Esophagus muscularis mucosa (tissue), 4 donors: ENCODE measurements at regions not wholly inside any gene's neighbourhood (a gene's known extent, or its start where the extent isn't known, plus 50 kb on each side); places are given as distances from the start of the nearest gene placed in this dataset.

Experiments
- DNase-seq: peaks from one replicate; pipeline ENCODE4 v3.0.0-alpha.2; 2017; ENCODE audit errors: extremely low spot score
- H3K27ac ChIP-seq, 4 donors: fragments of 200-600 bp; sonication (generic); replicated peaks in 1 of 4; 1 replicate in 3 of 4; 2 replicates in 1 of 4; pipeline ENCODE4 v1.5.1; 2016 to 2019; ENCODE audit warnings: mild to moderate bottlenecking in 1 of 4
- H3K27me3 ChIP-seq, 4 donors: fragments of 200-600 bp; sonication (generic); one replicate each; pipeline versions ENCODE4 v1.5.1 to v1.6.0; 2016 to 2019
- H3K36me3 ChIP-seq, 4 donors: fragments of 200-600 bp; sonication (generic); one replicate each; pipeline ENCODE4 v1.5.1; 2016 to 2019
- H3K4me1 ChIP-seq, 4 donors: fragments of 200-600 bp; sonication (generic); one replicate each; pipeline ENCODE4 v1.5.1; 2016 to 2019
- H3K4me3 ChIP-seq, 4 donors: fragments of 200-600 bp; sonication (generic); 1 replicate in 2 of 4; 2 replicates in 2 of 4; pipeline ENCODE4 v1.5.1; 2016 to 2019; ENCODE audit warnings: mild to moderate bottlenecking in 4 of 4, moderate library complexity in 1 of 4
- H3K9me3 ChIP-seq, 4 donors: fragments of 200-600 bp; sonication (generic); 1 replicate in 3 of 4; 2 replicates in 1 of 4; pipeline ENCODE4 v1.5.1; 2016 to 2019
- EP300 ChIP-seq: sonication (generic); formaldehyde crosslinking; IDR thresholded peaks from one replicate; pipeline ENCODE4 v1.6.1; 2017; ENCODE audit warnings: antibody characterized with exemption
- POLR2A ChIP-seq: fragments of 450-650 bp; IDR thresholded peaks from one replicate; pipeline ENCODE4 v1.6.1; 2017; ENCODE audit warnings: antibody characterized with exemption, moderate library complexity, mild to moderate bottlenecking, low read depth
- POLR2AphosphoS5 ChIP-seq, 2 donors: sonication (generic); formaldehyde crosslinking; IDR thresholded peaks; one replicate each; pipeline ENCODE4 v1.6.1; 2017; ENCODE audit warnings: antibody characterized with exemption in 2 of 2
- WGBS: methylation state at CpG from one replicate; pipeline ENCODE4 v1.1.5; 2018; 5-methylcytosine and 5-hydroxymethylcytosine counted together
- intact Hi-C: fragments of 100-400 bp; cut with DNase I; formaldehyde crosslinking; loops from one replicate; pipeline ENCODE4 v1.15.1; 2023
- TF ChIP-seq, protein P1 (sequence below), 3 experiments: fragments of 200-600 bp in 2 of 3; fragments of 450-650 bp in 1 of 3; sonication (generic) in 2 of 3; IDR thresholded peaks; one replicate each; pipeline ENCODE4 v1.5.1; 2017 to 2019; ENCODE audit warnings: antibody characterized with exemption in 3 of 3, mild to moderate bottlenecking in 2 of 3, moderate library complexity in 1 of 3

DNA sequence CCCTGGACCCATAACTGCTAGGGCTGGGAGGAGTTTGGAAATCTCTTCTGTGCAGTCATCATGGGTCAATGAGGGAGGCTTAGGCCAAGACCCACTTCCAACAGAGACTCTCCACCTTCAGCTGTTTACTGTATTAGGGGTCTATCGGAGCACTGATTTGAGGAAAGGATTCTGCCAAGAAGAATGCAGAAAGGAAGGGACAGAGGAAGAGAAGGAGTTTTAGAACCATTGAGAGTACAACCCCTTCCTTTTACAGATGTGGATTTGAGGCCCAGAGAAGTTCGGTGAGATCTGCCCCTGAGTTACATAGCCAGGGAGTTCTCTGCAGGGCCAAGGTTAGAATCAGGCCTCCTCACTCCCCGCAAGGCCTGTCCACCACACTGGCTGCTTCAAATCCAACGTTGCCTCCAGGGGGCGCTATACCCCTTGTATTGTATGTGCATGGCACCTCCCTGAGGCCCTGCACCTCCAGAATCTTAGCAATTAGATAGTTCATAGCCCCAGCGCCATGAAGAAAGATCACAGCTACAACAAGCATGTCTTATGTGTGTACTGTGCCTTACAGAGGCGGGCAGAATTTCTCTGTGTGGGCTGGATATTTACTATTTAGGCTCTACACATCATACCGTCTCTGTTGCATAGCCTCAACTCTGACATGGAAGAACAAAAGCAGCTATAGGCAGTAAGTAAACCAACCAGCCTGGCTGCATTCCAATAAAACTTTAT is 246.8 kb downstream of the SKIDA1 start:
- TF ChIP-seq POLR2AphosphoS5 (IDR thresholded peaks at IDR 0.05) (peak; percentile 21 to 57), EP300 (no peak)
- TF ChIP-seq, protein P1, sequence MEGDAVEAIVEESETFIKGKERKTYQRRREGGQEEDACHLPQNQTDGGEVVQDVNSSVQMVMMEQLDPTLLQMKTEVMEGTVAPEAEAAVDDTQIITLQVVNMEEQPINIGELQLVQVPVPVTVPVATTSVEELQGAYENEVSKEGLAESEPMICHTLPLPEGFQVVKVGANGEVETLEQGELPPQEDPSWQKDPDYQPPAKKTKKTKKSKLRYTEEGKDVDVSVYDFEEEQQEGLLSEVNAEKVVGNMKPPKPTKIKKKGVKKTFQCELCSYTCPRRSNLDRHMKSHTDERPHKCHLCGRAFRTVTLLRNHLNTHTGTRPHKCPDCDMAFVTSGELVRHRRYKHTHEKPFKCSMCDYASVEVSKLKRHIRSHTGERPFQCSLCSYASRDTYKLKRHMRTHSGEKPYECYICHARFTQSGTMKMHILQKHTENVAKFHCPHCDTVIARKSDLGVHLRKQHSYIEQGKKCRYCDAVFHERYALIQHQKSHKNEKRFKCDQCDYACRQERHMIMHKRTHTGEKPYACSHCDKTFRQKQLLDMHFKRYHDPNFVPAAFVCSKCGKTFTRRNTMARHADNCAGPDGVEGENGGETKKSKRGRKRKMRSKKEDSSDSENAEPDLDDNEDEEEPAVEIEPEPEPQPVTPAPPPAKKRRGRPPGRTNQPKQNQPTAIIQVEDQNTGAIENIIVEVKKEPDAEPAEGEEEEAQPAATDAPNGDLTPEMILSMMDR (IDR thresholded peaks at IDR 0.05): peak; percentile 67 to 79 (median 75)
- WGBS: 42% methylated on average over 7 of the region's 8 CpGs
- intact Hi-C loops: loop anchor here (1.0 to 5.0 kb wide), 2 partner anchors 217 to 674 kb away; no protein-coding TSS in a partner anchor
- no peaks in the 10 kb centered on the region for H3K36me3 ChIP-seq
- peak; percentile 95 for DNase-seq
- peaks cover 3 to 7% (median 6%) of the 10 kb centered on the region in 4 donors for H3K4me1 ChIP-seq
- no peak overlapping the region for H3K27ac ChIP-seq
- no peak overlapping the region for H3K4me3 ChIP-seq
- peaks cover 0 to 4% (median 0%) of the 10 kb centered on the region in 4 donors for H3K9me3 ChIP-seq
- no peaks in the 10 kb centered on the region for H3K27me3 ChIP-seq

DNA sequence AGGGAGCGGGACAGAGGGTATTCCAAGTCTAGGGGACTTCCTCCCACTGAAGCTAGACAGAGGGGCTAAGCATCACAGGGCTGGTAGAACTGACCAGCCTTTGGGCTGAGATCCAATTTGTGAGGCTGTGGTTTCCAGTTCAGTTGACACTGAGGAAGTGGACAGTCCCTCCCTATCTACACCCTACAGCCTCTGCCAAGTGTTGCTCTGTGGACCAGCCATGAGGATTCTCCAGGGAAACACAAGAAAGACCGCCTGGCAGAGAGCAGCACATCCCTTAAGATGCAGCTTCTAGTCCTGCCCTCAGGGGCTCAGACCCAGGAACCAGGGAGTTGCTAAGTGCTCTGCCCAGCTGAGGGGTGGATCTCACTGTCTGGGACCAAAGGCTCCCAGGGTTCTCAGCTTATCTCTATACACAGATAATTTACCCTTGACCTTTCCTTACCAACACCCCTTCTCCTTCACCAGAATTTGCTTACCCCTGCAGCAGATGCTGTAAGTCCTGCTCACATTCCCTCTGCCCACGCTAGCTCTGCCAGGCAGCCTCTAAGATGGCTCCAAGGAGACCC is 252.0 kb downstream of the SKIDA1 start:
- Histone ChIP-seq H3K9me3 (peaks cover 0 to 4% (median 0%) of the 10 kb centered on the region in 4 donors), H3K27ac (no peak overlapping the region), H3K27me3 (no peaks in the 10 kb centered on the region), H3K36me3 (no peaks in the 10 kb centered on the region), H3K4me3 (no peak overlapping the region), H3K4me1 (peaks cover 0 to under 1% (median under 1%) of the 10 kb centered on the region in 4 donors)
- TF ChIP-seq, protein P1 (IDR thresholded peaks at IDR 0.05): no peak
- TF ChIP-seq POLR2A (no peak), EP300 (no peak), POLR2AphosphoS5 (IDR thresholded peaks at IDR 0.05) (no peak)
- DNase-seq: no peak
- 94% methylated on average over 3 of the region's 3 CpGs for WGBS
- intact Hi-C loops: no loop called here

DNA sequence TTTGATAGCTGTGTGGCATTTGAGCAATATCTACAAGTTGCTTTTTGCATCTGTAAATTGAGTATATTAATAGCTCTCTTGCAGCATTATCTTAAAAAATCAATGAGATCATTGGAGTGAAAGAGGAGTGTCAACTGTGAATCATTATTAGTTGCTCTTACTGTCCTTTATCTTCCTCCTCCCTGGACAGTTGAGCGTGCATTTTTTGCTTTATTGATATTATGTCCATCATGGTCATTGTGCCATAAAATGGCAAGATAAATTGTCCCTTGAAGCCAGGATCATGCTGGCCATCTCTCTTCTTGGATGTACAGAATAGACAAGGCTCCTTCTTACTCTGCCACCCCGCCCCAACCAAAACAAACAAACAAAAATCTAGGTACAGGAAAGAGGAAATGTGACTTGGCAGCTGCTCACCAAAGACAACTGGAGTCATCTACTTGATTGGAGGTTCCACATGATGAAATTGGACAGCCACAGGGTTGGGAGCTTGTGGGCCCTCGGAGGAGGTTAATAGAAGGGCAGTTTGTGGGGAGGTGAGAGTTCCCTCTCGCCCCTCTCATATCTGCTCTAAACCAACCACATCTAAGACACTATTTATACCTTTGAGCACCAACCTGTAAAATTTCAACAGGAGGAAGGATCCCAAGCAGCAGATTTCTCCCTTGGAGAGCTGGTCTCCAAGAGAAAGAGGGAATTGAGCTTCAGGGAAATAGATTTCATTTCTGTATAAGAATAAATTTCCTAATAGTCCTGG is 252.7 kb downstream of the SKIDA1 start:
- intact Hi-C loops: no loop called here
- Histone ChIP-seq H3K9me3 (peaks cover 0 to 4% (median 0%) of the 10 kb centered on the region in 4 donors), H3K27ac (no peak overlapping the region), H3K27me3 (no peaks in the 10 kb centered on the region), H3K36me3 (no peaks in the 10 kb centered on the region), H3K4me3 (no peak overlapping the region), H3K4me1 (no peaks in the 10 kb centered on the region)
- no peak for TF ChIP-seq EP300
- TF ChIP-seq, protein P1 (IDR thresholded peaks at IDR 0.05): no peak
- no peak for TF ChIP-seq POLR2A
- no peak for TF ChIP-seq POLR2AphosphoS5 (IDR thresholded peaks at IDR 0.05)
- no peak for DNase-seq
- 87% methylated on average over 4 of the region's 4 CpGs for WGBS

DNA sequence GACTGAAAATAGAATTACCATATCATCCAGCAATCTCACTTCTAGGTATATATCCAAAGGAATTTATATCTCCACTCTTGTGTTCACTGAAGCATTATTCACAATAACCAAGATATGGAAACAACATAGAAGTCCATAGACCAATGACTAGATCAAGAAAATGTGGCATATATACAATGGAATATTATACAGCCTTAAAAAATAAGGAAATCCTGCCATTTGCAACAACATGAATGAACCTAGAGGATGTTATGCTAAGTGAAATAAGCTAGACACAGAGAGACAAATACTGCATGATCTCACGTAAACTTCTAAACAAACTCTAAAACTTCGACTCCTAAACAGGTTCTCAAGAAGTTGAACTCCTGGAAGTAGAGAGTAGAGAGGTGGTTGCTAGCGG is 254.5 kb downstream of the SKIDA1 start:
- H3K27ac ChIP-seq: no peak overlapping the region
- no peak overlapping the region for H3K4me3 ChIP-seq
- intact Hi-C loops: no loop called here
- no peak for DNase-seq
- 97% methylated on average over 3 of the region's 3 CpGs for WGBS
- no peaks in the 10 kb centered on the region for H3K4me1 ChIP-seq
- no peaks in the 10 kb centered on the region for H3K36me3 ChIP-seq
- H3K9me3 ChIP-seq: peaks cover 0 to 4% (median 0%) of the 10 kb centered on the region in 4 donors
- no peaks in the 10 kb centered on the region for H3K27me3 ChIP-seq
- TF ChIP-seq POLR2A (no peak), POLR2AphosphoS5 (IDR thresholded peaks at IDR 0.05) (no peak)
- TF ChIP-seq, protein P1 (IDR thresholded peaks at IDR 0.05): no peak
